NCI-H526 (cell line): ENCODE measurements at regions not wholly inside any gene's neighbourhood (a gene's known extent, or its start where the extent isn't known, plus 50 kb on each side); places are given as distances from the start of the nearest gene placed in this dataset.
"Not testable (repeated sequence)": the region's sequence is repeated elsewhere in the genome, so short reads cannot be mapped to it uniquely, and the experiment has no call there.

Source experiments
- DNase-seq, 2 experiments: peaks; one replicate each; lab custom pipeline; 2025; lab: John Stamatoyannopoulos, UW

DNA sequence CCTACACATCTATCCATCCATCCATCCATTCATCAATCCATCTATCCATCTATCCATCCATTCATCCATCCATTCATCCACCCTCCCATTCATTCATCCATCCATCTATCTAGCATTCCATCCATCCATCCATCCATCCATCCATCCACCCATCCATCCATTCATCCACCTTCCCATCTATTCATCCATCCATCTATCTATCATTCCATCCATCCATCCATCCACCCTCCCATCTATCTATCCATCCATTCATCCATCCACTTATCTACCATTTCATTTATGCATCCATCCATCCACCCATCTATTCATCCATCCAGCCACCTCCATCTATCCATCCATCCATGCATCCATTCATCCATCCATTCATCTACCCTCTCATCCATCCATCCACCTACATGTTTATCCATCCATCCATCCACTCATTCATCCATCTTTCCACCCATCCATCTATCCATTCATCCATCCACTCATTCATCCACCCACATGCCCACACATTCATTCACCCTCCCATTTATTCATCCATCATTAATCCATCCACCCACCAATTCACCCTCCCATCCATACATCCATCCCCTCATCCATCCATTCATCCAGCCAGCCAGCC lies 258.5 kb downstream of the CRLF2 start:
- DNase-seq = no peak

DNA sequence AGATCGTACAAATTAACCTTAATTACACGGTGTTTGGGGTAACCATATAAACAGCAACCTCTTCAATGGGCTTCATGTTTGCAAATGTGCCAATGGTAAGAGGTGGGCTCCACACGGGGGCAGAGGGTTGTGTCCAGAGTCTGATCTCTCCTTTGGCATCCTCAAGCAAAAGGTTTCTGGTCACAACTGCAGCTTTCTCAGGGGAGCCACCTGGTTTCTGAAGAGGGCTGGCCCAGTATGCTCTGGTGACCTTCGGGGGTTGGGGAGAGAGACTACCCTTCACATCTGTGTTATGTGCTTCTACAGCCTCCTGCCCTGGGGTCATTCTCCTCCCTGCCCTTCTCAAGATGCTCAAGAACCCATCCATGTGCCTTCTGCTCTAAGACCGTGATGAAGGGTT lies 259.6 kb downstream of the CRLF2 start:
- no peak for DNase-seq

DNA sequence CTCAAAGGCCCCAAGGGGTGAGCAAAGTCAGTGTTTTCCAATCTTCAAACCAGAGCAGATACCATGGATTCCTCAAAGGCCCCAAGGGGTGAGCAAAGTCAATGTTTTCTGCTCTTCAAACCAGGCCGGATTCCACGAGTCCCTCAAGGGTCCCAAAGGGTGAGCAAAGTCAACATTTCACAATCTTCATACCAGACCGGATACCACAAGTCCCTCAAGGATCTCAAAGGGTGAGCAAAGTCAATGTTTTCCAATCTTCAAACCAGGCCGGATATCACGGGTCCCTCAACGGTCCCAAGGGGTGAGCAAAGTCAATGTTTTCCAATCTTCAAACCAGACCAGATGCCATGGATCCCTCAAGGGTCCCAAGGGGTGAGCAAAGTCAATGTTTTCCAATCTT lies 265.2 kb downstream of the CRLF2 start:
- not testable (repeated sequence) for DNase-seq

DNA sequence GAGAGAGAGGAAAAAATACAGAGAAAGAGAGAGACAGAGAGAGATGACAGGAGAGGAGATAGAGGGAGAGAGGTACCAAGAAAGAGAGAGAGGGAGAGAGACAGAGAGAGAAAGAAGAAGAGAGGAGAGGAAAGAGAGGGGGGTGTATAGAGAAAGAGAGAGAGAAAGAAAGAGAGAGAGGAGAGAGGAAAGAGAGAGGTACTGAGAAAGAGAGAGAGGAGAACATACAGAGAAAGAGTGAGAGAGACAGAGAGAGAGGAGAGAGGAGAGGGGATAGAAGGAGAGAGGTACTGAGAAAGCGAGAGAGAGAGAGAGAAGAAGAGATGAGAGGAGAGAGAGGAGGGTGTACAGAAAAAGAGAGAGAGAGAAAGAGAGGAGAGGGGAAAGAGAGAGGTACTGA lies 269.4 kb downstream of the CRLF2 start:
- DNase-seq = no peak

DNA sequence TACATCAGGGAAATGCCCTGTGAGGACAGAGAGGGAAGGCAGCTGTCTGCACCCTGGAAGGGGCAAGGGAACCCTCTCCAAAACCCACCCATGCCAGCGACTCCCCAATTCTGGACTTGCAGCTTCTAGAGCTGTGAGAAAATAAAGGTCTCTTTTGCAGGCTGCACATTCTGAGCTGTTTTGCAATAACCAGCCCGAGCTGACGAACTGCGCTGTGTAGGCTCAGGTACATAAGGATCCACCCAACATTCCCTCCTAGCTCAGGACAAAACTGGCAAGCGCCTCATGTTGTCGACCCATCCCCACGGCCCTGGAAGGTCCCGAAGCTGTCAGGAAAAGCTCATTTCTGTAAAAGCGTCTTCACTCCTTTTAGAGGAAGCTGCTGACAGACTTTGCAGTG lies 271.8 kb downstream of the CRLF2 start:
- no peak for DNase-seq

DNA sequence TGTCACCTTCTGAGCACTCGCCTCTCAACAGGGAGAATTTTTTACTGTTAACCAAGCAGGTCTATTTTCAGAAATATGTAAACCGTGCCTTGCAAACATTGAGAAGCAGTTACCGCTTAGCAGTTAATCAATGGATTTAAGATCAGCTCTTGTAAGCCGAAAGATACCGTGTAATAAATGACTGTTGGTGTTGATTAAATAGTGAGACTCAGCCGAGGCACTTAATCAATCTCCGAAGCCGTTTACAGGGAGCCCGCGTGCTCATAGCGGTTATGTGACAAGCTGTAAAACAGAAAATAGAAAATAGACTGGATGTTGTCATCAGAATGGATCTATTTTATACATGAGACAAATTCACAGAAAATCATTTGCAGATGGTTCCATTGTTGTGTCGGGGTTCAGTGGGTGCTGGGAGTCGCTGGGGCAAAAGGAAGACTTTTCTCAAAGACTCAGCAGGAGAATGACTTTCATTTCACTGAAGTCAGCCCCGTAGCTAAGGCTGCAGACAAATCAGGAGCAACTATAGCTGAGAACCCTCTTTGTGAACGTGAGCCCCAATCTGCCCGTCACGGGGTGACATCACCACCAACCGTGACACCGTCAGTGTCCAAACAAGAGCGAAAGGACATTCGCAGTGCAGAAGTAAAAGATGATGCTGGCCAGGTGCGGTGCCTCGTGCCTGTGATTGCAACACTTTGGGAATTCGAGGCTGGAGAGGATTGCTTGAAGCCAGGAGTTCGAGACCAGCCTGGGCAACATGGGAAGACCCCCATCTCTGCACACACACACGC lies 275.3 kb downstream of the CRLF2 start:
- DNase-seq = no peak

DNA sequence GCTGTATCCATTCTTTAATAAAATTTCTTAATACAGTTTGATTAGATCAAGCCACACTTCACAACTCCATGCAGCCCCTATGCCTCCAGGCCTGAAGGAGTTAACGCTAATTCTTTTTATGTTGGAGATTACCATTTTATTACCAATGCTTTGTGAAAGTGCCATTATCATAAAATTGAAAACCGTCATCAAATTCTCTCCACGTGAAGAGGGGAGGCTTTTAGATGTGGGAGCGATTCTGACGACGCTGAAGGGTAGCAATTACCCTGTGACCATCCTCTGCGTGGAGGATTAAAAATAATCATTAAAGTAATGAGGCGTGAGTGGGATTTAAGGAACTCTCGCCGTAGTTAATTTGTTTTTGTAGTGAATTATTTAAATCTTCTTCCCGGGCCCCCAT lies 278.8 kb downstream of the CRLF2 start:
- DNase-seq = no peak

DNA sequence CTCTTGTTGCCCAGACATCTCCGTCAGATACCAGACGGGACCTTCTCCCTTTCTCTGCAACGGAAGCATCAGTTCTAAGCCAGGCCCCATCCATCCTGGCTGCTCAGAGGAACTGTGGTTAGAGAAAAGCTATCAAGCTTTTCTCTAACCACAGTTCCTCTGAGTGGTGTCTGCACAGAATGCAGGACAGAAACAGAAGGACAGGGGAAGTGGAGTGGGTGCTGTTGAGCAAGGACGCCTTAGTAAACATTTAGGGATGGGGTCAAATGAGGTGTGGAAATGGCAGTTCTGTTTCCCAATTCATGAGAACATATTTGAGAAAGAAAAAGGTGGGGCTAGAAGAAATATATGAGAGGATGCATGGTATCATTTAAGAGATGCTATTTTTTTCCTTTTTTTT lies 283.8 kb downstream of the CRLF2 start:
- no peak for DNase-seq

DNA sequence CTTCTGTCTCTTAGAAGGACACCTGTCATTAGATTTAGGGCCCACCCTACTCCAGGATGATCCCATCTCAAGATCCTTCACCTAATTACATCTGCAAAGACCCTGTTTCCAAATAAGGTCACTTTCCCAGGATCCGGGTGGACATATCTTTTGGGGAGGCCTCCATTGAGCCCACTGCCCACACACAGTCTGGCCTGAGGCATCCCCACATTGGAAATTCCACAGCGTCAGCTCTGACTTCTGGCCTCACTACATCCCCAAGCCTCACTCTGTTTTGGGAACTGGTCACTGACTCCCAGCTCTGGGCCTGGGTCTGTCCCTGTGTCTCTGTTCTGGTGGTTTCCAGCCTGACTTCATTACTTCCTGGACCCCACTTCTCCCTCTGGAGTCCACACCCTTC lies 285.5 kb downstream of the CRLF2 start:
- DNase-seq = no peak

DNA sequence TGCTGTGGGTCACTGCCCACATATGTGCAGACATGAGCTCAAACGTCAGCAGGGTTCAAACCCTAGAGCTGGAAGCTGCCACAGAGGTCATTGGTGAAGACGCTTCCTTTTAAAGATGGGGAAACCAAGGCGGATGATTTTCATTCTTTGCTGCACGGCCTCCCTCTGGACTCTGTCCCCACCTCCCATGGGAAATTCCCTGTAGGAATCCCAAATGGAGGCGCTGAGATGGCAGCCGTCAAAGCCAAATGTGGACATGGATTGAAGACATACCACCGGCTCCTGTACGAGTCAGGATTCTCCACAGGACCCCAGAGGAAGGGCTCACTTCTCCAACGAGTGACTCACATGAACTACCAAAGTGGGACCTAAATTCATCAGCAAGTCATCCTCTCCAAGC lies 286.4 kb downstream of the CRLF2 start:
- DNase-seq = no peak

DNA sequence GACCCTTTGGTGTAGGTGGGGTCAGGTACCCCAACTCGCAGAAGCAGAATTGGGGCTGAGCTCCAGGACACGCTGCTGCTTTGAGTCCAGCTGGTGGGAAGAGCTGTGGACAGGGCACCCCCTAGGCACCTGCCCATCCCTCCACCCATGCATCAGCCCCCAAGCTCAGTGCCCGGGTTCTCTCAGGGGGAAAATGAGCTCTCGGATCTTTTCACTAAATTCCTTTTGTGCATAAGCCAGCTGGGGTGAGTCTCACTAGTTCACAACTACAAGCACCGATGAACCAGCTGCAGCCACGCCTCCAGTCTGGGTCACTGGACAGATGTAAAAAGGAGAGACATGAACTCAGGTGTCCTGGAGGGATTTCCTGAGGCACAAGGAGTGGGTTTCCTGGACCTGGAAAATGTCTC lies 286.8 kb downstream of the CRLF2 start:
- DNase-seq = no peak

DNA sequence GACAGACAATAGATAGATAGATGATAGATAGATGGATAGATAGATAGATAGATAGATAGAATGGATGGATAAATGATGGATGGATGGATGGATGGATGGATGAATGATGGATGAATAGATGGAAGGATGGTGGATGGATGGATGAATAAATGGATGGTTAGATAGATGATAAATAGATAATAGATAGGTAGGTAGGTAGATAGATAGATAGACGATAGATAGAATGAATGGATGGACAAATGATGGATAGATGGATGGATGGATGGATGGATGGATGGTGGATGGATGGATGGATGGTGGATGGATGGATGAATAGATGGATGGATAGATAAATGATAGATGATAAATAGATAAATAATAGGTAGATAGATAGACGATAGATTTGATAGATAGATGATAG lies 287.4 kb downstream of the CRLF2 start:
- no peak for DNase-seq

DNA sequence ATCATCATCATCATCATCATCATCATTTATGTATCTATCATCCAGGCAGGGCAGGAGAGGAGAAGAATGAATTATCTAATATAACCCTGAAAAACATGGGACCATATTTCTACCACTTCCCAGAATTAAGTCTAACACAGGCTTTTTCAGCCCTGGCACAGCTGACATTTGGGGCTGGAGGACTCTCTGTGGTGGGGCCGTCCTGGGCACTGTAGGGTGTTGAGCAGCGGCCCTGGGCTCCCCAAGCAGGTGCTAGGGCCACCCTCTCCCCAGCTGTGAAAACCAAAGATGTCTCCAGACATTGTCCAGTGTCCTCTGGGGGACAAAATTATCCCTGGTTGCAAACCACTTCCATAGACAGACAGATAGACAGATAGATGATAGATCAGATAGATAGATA lies 288.4 kb downstream of the CRLF2 start:
- no peak for DNase-seq

DNA sequence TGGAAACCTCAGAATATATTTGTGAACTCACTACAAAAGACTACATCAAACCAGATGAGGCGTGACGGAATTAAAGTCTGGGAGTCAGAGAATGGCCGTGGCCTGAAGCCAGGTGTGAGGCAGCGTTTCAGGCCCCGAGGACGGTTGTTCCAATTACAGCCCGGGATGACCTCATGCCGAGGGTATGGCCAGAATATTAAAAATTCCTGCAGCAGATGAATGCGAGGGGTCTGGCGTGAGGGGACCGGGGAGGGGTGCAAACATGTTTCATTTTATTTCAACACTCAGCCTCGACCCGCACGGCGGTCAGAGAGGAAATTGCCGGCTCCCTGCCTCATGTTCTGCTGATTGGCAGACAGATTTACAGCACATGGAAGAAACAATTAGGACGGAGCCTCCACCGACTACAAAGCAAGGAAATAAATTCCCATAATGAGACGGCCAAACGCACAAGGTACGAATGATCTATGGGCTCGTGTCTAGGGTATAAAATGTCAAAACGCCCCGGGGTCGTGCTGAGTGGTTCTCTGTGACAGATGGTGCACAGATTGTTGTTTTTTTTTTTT lies 289.7 kb downstream of the SHOX start:
- no peak for DNase-seq

DNA sequence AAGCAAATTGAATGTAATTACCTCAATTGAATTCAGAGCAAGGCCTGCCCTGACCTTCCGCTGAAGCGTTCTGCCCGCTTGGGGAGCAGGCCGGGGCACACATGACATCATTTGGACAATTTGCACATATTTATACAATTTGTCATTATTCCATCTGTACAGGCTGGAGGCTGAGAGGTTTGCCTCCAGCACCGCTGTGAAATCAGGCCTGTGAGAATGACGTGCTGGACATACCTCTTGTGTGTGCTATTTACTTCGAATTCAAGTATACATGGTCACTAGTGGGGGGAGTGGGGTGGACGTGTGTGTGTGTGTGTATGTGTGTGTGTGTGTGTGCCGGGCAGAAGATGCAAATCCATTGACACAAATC lies 285.6 kb downstream of the SHOX start:
- DNase-seq = no peak

DNA sequence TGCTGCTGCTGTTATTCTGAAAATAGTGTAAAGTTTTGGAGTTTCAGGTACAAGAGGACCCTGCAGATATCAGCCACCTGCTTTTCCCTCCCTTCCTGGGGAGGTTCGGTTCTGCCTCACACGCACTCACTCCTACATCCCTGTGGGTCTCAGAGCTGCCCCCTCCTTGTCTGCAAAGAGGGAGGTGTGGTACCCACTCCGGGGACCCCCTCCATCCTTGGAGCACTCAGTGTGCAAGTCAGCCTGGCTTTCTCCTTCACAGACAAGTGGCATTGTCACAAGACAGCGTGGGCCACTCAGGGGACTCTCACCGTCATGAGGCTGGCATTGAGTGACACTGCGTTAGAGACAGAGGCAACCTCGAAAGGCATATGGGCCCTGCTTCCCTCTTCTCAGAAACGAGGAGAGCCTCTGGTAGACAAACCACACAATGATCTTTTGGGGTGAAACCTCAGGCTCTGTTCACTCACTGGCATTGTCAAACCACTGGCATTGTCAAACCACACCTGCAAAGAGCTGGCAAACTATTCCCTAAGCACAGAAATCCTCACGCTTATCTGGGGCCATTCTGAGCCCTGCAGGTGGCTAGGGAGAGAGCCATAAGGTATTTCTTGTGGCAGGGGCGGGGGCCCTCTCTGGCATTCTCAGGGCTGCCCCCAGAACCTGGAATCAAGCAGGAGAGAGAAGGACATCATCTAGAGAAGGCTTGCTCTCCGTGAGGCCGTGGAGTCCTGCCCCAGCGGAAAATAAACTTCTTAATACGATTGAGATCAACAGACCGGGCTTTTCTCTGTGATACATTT lies 285.0 kb downstream of the SHOX start:
- DNase-seq = no peak

DNA sequence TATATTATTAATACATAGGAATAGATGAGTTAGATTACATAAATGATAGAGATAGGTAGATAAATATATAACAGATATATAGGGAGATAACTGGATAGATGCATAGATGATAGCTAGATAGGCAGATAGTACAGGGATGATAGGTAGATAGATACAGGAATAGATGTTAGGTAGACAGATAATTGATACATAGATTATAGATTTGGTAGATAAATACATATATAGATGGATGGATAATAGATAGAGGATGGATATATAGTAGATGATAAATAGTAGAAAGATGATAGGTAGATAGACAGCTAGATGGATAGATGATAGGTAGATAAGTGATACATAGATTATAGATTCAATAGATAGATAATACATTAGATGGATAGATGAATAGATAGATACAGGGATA lies 283.6 kb downstream of the SHOX start:
- no peak for DNase-seq

DNA sequence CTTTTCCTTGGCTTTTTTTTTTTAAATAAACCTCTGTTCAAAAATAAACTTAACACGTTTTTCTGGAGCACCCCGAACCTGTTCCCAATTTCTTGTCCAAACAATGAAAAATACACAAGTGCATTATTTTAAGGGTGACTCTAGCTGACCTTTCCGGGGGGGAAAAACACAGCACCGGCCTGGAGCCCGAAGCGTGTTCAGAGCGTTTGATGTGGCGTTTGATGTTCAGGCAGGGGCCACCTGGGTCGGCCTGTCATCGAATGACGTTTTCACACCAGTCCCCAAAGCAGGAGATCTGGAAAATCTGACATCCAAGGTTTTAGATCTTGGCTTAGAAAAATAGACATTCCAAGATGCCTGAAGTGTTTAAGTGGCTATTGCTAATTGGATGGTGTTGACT lies 282.1 kb downstream of the SHOX start:
- DNase-seq = no peak

DNA sequence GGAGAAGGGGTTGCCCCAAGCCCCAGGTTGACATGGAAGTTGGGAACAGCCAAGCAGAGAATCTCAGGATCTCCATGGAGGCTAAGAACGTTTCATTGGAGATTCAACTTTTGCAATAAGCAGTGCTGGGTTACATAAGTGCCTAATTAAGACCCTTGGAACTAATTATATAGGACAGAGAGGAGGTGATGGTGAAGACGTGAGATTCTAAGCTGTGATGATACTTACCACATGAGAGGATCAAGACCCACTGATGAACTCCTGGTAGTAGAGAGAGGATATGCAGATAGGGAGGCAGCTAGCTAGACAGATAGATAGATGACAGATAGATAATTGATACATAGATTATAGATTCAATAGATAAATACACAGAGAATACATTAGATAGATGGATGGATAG lies 278.5 kb downstream of the SHOX start:
- DNase-seq = not testable (repeated sequence)

DNA sequence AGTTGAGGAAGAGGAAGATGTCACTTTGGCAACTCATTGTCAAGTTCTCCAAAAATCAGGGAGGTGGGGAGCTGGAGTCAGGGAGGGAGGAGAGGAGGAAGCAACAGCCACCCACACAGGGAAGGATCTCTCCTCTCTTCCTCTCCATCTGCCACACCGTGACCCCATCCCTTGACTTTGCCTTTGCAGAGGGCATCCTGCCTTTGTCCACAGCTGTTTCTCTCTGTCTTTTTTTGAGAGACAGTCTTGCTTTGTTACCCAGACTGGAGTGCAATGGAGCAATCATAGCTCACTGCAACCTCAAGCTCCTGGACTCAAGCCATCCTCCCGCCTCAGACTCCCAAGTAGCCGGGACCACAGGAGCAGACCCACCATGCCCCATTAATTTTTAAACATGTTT lies 276.0 kb downstream of the SHOX start:
- DNase-seq = no peak

DNA sequence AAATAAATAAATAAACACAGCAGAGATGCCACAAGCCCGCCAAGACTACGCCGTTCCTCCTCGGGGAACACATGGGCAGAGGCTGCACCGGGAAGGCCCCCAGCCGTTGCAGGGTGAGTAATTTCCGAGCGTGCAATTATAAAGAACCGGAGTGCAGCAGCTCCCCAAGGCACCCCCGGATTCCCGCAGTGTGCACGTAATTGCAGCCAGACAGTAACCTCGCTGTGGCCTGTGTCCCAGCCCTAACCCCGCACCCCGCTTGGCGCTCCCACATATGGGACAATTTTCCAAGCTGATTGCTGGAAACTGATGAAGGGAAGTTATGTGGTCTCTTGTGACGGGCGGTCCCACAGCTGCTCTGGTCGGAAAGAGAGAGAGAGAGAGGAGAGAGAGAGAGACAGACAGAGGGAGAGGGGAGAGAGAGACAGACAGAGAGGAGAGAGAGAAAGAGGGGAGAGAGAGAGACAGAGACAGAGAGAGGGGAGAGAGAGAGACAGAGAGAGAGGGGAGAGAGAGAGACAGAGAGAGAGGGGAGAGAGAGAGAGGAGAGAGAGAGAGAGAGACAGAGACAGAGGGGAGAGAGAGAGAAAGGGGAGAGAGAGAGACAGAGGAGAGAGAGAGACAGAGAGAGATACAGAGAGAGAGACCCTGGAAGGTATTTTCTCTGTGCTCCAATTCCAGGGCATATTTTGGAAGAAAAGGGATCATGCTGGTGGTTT lies 275.4 kb downstream of the SHOX start:
- DNase-seq = no peak

DNA sequence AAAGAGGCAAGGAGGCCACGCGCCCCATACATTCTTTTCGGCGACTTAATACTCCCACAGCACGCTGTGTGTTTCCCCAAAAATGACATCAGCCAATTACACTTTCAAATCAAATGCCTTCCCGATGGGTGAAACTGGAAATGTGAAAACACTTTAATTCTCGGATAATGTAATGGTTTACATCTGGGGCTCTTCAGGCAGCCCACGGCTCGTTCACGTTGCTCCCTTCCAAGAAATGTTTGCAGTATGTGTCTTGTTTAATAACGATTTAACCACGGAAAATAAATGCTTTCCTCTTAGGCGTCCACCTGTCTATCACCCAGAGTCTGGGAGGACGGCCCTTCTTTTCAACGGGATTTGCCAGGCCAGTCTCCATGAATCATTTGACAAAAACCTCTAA lies 272.5 kb downstream of the SHOX start:
- no peak for DNase-seq
